Spleen (tissue), 7 donors: ENCODE measurements at regions not wholly inside any gene's neighbourhood (a gene's known extent, or its start where the extent isn't known, plus 50 kb on each side); places are given as distances from the start of the nearest gene placed in this dataset.

Source experiments
- CTCF ChIP-seq, 11 experiments: fragments of 200-600 bp in 7 of 11; fragments of 450-650 bp in 4 of 11; sonication (generic) in 4 of 11; IDR thresholded peaks in 8 of 11; conservative IDR thresholded peaks in 3 of 11; 1 replicate in 7 of 11; 2 replicates in 4 of 11; pipeline versions ENCODE4 v1.4.0 to v1.8.0; 2016 to 2021; ENCODE audit warnings: antibody characterized with exemption in 11 of 11, inconsistent platforms in 4 of 11, mild to moderate bottlenecking in 1 of 11
- POLR2A ChIP-seq, 3 donors: fragments of 450-650 bp; IDR thresholded peaks; one replicate each; pipeline ENCODE4 v1.5.1; 2017; ENCODE audit warnings: antibody characterized with exemption in 3 of 3, mild to moderate bottlenecking in 1 of 3
- donor health status: DM: no; HTN: no; CAD: no; lungs with moderate emphysema.
- donor health status: DM: no; HTN: no; CAD: no.
- donor health status: DM: no; HTN: no; CAD: no.

DNA sequence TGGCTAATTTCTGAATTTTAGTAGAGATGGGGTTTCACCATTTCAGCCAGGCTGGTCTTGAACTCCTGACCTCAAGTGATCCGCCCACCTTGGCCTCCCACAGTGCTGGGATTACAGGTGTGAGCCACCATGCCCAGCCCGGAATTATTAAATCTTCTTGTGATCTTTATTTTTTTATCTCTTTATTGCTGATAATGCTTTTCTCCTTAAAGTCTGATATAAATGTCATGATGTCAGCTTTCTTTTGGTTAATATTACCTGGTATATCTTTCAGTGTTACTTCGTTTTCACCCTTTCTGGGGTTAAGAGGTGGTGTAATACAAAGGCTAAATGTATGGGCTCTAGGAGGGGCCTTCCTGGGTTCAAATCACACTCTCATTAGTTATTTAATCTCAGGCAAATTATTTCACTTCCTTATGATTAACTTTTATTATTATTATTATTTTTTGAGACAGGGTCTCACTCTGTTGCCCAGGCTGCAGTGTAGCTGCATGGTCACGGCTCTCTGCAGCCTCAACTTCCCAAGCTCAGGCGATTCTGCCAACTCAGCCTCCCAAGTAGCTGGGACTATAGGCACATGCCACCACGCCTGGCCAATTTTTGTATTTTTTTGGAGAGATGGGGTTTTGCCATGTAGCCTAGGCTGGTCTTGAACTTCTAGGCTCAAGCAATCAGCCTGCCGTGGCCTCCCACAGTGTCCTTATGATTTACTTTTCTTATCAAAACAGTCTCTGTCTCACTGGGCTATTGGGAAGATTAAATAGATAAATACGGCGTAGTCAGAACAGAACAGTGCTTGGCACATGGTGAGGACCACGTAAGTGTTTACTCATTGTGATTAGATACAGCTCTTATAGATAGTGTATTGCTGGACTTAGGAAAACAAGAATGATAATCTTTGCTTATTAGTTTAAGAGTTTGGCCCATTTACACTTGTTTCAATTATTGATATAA is 216.5 kb downstream of the URB2 start:
- no peak for TF ChIP-seq CTCF (IDR thresholded peaks at IDR 0.05 in 8 of 11, conservative IDR thresholded peaks at IDR 0.05 in 3 of 11)
- no peak for TF ChIP-seq POLR2A (IDR thresholded peaks at IDR 0.05)
